ENCODE measurements at regions not wholly inside any gene's neighbourhood (a gene's known extent, or its start where the extent isn't known, plus 50 kb on each side); places are given as distances from the start of the nearest gene placed in this dataset.

GRCh38 chr2:79359419-79359818 lies 153.4 kb upstream of the CTNNA2 start:
- TF ChIP-seq CTCF (conservative IDR thresholded peaks at IDR 0.05; ENCODE audit: low read length) = no peak
- TF ChIP-seq EZH2phosphoT487 (IDR thresholded peaks at IDR 0.05; ENCODE audit: borderline replicate concordance) = no peak
- Histone ChIP-seq H3K4me3 (ENCODE audit: low read length, poor library complexity, severe bottlenecking) (no peak overlapping the region), H3K27me3 (ENCODE audit: insufficient read depth, low read length, poor library complexity, severe bottlenecking) (no peaks in the 10 kb centered on the region), H3K4me1 (ENCODE audit: insufficient read depth, low read length, poor library complexity, severe bottlenecking) (no peaks in the 10 kb centered on the region), H3K4me2 (ENCODE audit: low read depth, low read length, poor library complexity, severe bottlenecking) (no peak overlapping the region), H3K36me3 (ENCODE audit: insufficient read depth, low read length) (no peaks in the 10 kb centered on the region), H3F3A (ENCODE audit: low read depth) (no peaks in the 10 kb centered on the region), H3K9me2 (replicated peaks; ENCODE audit: low read depth, low read length) (no peaks in the 10 kb centered on the region), H3K9me3 (ENCODE audit: insufficient read depth, low read depth, low read length) (no peaks in the 10 kb centered on the region), H4K20me1 (ENCODE audit: insufficient read depth, low read length, poor library complexity, severe bottlenecking) (no peaks in the 10 kb centered on the region), H3K9ac (ENCODE audit: low read depth, low read length, poor library complexity, severe bottlenecking) (no peak overlapping the region), H3K79me2 (ENCODE audit: insufficient read depth, low read length) (no peaks in the 10 kb centered on the region), H2AFZ (ENCODE audit: low read length) (no peak overlapping the region)

GRCh38 chr2:79355569-79355968 lies 157.3 kb upstream of the CTNNA2 start:
- no peaks in the 10 kb centered on the region for H3K9me3 ChIP-seq (ENCODE audit: insufficient read depth, low read depth, low read length)
- no peaks in the 10 kb centered on the region for H3K27me3 ChIP-seq (ENCODE audit: insufficient read depth, low read length, poor library complexity, severe bottlenecking)
- H3K4me2 ChIP-seq (ENCODE audit: low read depth, low read length, poor library complexity, severe bottlenecking) = no peak overlapping the region
- H3K9ac ChIP-seq (ENCODE audit: low read depth, low read length, poor library complexity, severe bottlenecking) = no peak overlapping the region
- H3K4me3 ChIP-seq (ENCODE audit: low read length, poor library complexity, severe bottlenecking) = no peak overlapping the region
- H3K4me1 ChIP-seq (ENCODE audit: insufficient read depth, low read length, poor library complexity, severe bottlenecking) = no peaks in the 10 kb centered on the region
- H4K20me1 ChIP-seq (ENCODE audit: insufficient read depth, low read length, poor library complexity, severe bottlenecking) = no peaks in the 10 kb centered on the region
- H3K36me3 ChIP-seq (ENCODE audit: insufficient read depth, low read length) = no peaks in the 10 kb centered on the region
- H3F3A ChIP-seq (ENCODE audit: low read depth) = no peaks in the 10 kb centered on the region
- TF ChIP-seq CTCF (conservative IDR thresholded peaks at IDR 0.05; ENCODE audit: low read length) = no peak
- no peak overlapping the region for H2AFZ ChIP-seq (ENCODE audit: low read length)
- H3K79me2 ChIP-seq (ENCODE audit: insufficient read depth, low read length) = no peaks in the 10 kb centered on the region
- no peaks in the 10 kb centered on the region for H3K9me2 ChIP-seq (replicated peaks; ENCODE audit: low read depth, low read length)

GRCh38 chr2:79327460-79327859 lies 167.9 kb upstream of the REG3A start:
- Histone ChIP-seq H3K9me2 (replicated peaks; ENCODE audit: low read depth, low read length) (no peaks in the 10 kb centered on the region), H4K20me1 (ENCODE audit: insufficient read depth, low read length, poor library complexity, severe bottlenecking) (no peaks in the 10 kb centered on the region), H3K9me3 (ENCODE audit: insufficient read depth, low read depth, low read length) (no peaks in the 10 kb centered on the region), H2AFZ (ENCODE audit: low read length) (no peak overlapping the region), H3K36me3 (ENCODE audit: insufficient read depth, low read length) (no peaks in the 10 kb centered on the region), H3K9ac (ENCODE audit: low read depth, low read length, poor library complexity, severe bottlenecking) (no peak overlapping the region), H3K4me3 (ENCODE audit: low read length, poor library complexity, severe bottlenecking) (no peak overlapping the region), H3F3A (ENCODE audit: low read depth) (no peaks in the 10 kb centered on the region), H3K4me1 (ENCODE audit: insufficient read depth, low read length, poor library complexity, severe bottlenecking) (no peaks in the 10 kb centered on the region), H3K79me2 (ENCODE audit: insufficient read depth, low read length) (no peaks in the 10 kb centered on the region), H3K4me2 (ENCODE audit: low read depth, low read length, poor library complexity, severe bottlenecking) (no peak overlapping the region), H3K27me3 (ENCODE audit: insufficient read depth, low read length, poor library complexity, severe bottlenecking) (no peaks in the 10 kb centered on the region)
- TF ChIP-seq EZH2phosphoT487 (IDR thresholded peaks at IDR 0.05; ENCODE audit: borderline replicate concordance) (no peak), CTCF (conservative IDR thresholded peaks at IDR 0.05; ENCODE audit: low read length) (no peak)
